HepG2 (cell line): ENCODE measurements at regions not wholly inside any gene's neighbourhood (a gene's known extent, or its start where the extent isn't known, plus 50 kb on each side); places are given as distances from the start of the nearest gene placed in this dataset.

ENCODE experiments used
- ATAC-seq: fragments of 200-7000 bp; cut with Tn5 transposase; 3 replicates; pipeline ENCODE4 v1.9.1; 2020; ENCODE audit warnings: mild to moderate bottlenecking, moderate library complexity
- BruUV-seq: library from RNA; stranded (reverse); fragments of 400-500 nt; replicated peaks from 2 replicates; lab custom pipeline; 2021; lab: Mats Ljungman, UMichigan
- CTCF ChIA-PET: fragments of 300-600 bp; formaldehyde crosslinking; extraction: SDS; loops from one replicate; lab custom pipeline; 2021; ENCODE audit warnings: low total read pairs, inconsistent platforms, low intra/inter-chr PET ratio; lab: Yijun Ruan, JAX
- POLR2A ChIA-PET: fragments of 350-600 bp; sonication (Branson Sonifier 250); formaldehyde crosslinking; loops from one replicate; lab custom pipeline; 2020; ENCODE audit warnings: antibody characterized with exemption, inconsistent platforms; lab: Yijun Ruan, JAX
- DNase-seq: peaks from one replicate; pipeline ENCODE4 v3.0.0-alpha.2; 2015; ENCODE audit warnings: low spot score
- FAIRE-seq: peaks from 3 replicates; lab custom pipeline; 2011; peaks lifted over from hg19 to GRCh38; lab: Jason Lieb, UNC
- H2AFZ ChIP-seq: one replicate; pipeline ENCODE4 v1.6.1; 2011; ENCODE audit warnings: low read length, inconsistent platforms
- H3K27ac ChIP-seq: fragments of 300-600 bp; 3 replicates; pipeline ENCODE4 v1.8.0; 2011; ENCODE audit warnings: mixed run types, mild to moderate bottlenecking, mixed read lengths, low read length, inconsistent platforms; ENCODE audit not compliant: insufficient read depth; ENCODE audit errors: extremely low read length
- H3K27me3 ChIP-seq, 2 experiments: fragments of 200-600 bp in 1 of 2; 2 replicates in 1 of 2; 3 replicates in 1 of 2; pipeline versions ENCODE4 v1.6.0 to v1.8.0; 2011; ENCODE audit warnings: low read length in 2 of 2, mild to moderate bottlenecking in 2 of 2, moderate library complexity in 2 of 2, inconsistent platforms in 1 of 2; ENCODE audit not compliant: insufficient read depth in 2 of 2, control insufficient read depth in 1 of 2
- H3K36me3 ChIP-seq, 2 experiments: fragments of 200-600 bp in 1 of 2; replicated peaks in 1 of 2; 2 replicates in 1 of 2; 3 replicates in 1 of 2; pipeline versions ENCODE4 v1.5.1 to v1.8.0; 2011; ENCODE audit warnings: low read length in 2 of 2, inconsistent platforms in 1 of 2; ENCODE audit not compliant: insufficient read depth in 2 of 2, control insufficient read depth in 1 of 2
- H3K4me1 ChIP-seq: 2 replicates; pipeline ENCODE4 v1.5.1; 2012; ENCODE audit warnings: low read length, inconsistent platforms; ENCODE audit not compliant: insufficient read depth
- H3K4me2 ChIP-seq: 2 replicates; pipeline ENCODE4 v1.6.0; 2011; ENCODE audit warnings: low read depth, low read length, inconsistent platforms
- H3K4me3 ChIP-seq, 3 experiments: fragments of 200-600 bp in 1 of 3; sonication (generic), shearing (Covaris generic) in 1 of 3; replicated peaks in 1 of 3; 2 replicates each; pipeline ENCODE4 v1.5.1; 2011 to 2016; ENCODE audit warnings: low read length in 3 of 3, inconsistent platforms in 2 of 3, low read depth in 2 of 3, mild to moderate bottlenecking in 2 of 3, control low read depth in 1 of 3, mixed read lengths in 1 of 3; ENCODE audit not compliant: insufficient read depth in 1 of 3
- H3K79me2 ChIP-seq: one replicate; pipeline ENCODE4 v1.6.1; 2011; ENCODE audit warnings: low read length, inconsistent platforms; ENCODE audit not compliant: insufficient read depth
- H3K9ac ChIP-seq: 2 replicates; pipeline ENCODE4 v1.6.0; 2011; ENCODE audit warnings: mild to moderate bottlenecking, low read depth, low read length, inconsistent platforms; ENCODE audit not compliant: insufficient read depth
- H3K9me3 ChIP-seq: 2 replicates; pipeline ENCODE4 v1.5.1; 2012; ENCODE audit warnings: mild to moderate bottlenecking, low read length
- H4K20me1 ChIP-seq: 2 replicates; pipeline ENCODE4 v1.6.0; 2011; ENCODE audit warnings: inconsistent platforms, mild to moderate bottlenecking, low read length, moderate library complexity; ENCODE audit not compliant: insufficient read depth
- IKZF4 ChIP-seq: sonication (generic); formaldehyde crosslinking; IDR thresholded peaks from 2 replicates; pipeline ENCODE4 v1.5.1; 2020; ENCODE audit warnings: borderline replicate concordance, mild to moderate bottlenecking, low read depth, missing genetic modification reagents; ENCODE audit errors: not compliant biosample characterization
- MAZ ChIP-seq, 2 experiments: sonication (generic) in 1 of 2; formaldehyde crosslinking in 1 of 2; IDR thresholded peaks; 2 replicates each; pipeline versions ENCODE4 v1.5.0 to v1.6.1; 2012 to 2020; ENCODE audit warnings: low read depth in 2 of 2, mild to moderate bottlenecking in 2 of 2, borderline replicate concordance in 1 of 2, improper control_type of control experiment in 1 of 2, low read length in 1 of 2, missing genetic modification reagents in 1 of 2, moderate library complexity in 1 of 2
- POLR2AphosphoS2 ChIP-seq: IDR thresholded peaks from 2 replicates; pipeline ENCODE4 v1.6.1; 2011; ENCODE audit warnings: low read depth, low read length, improper control_type of control experiment
- SMARCE1 ChIP-seq: fragments of 450-650 bp; IDR thresholded peaks from 2 replicates; pipeline ENCODE4 v1.6.1; 2017; ENCODE audit warnings: borderline replicate concordance
- SMC3 ChIP-seq: IDR thresholded peaks from 2 replicates; pipeline ENCODE4 v1.6.1; 2011; ENCODE audit warnings: low read length, improper control_type of control experiment
- TEAD3 ChIP-seq: optimal IDR thresholded peaks from 2 replicates; pipeline ENCODE3; 2016; ENCODE audit warnings: borderline replicate concordance
- ZFX ChIP-seq: sonication (generic); formaldehyde crosslinking; IDR thresholded peaks from 2 replicates; pipeline ENCODE4 v1.4.0; 2020; ENCODE audit warnings: mild to moderate bottlenecking, low read depth, missing genetic modification reagents, moderate library complexity
- ZNF766 ChIP-seq: sonication (generic); formaldehyde crosslinking; IDR thresholded peaks from 2 replicates; pipeline ENCODE4 v1.5.0; 2020; ENCODE audit warnings: missing genetic modification reagents, borderline replicate concordance
- ZNF780A ChIP-seq: sonication (generic); formaldehyde crosslinking; IDR thresholded peaks from 2 replicates; pipeline ENCODE4 v1.8.0; 2022; ENCODE audit warnings: mild to moderate bottlenecking, missing genetic modification reagents, moderate library complexity
- ZZZ3 ChIP-seq: sonication (generic); formaldehyde crosslinking; IDR thresholded peaks from 2 replicates; pipeline ENCODE4 v1.4.0; 2020; ENCODE audit warnings: missing genetic modification reagents, mild to moderate bottlenecking, borderline replicate concordance
- WGBS: methylation state at CpG from one replicate; pipeline ENCODE4 v1.1.6; 2017; ENCODE audit warnings: low lambda C conversion rate; 5-methylcytosine and 5-hydroxymethylcytosine counted together
- in situ Hi-C: cut with HindIII; loops from 2 replicates; pipeline ENCODE4 v1.10.0; 2017; ENCODE audit warnings: low pct_unique_long_range_greater_than_20kb; ENCODE audit not compliant: extremely low pct_ligation_motif_present
- intact Hi-C: fragments of 100-400 bp; cut with micrococcal nuclease; formaldehyde crosslinking; loops from one replicate; pipeline ENCODE4 v1.10.0; 2022; ENCODE audit not compliant: unreplicated experiment
- TF ChIP-seq, protein P1 (sequence below): sonication (generic); formaldehyde crosslinking; IDR thresholded peaks from 2 replicates; pipeline ENCODE4 v1.4.0; 2020; ENCODE audit warnings: missing genetic modification reagents, borderline replicate concordance
- TF ChIP-seq, protein P2 (sequence below): sonication (generic); formaldehyde crosslinking; IDR thresholded peaks from 2 replicates; pipeline ENCODE4 v1.8.0; 2022; ENCODE audit warnings: missing genetic modification reagents, mild to moderate bottlenecking, inconsistent platforms, borderline replicate concordance
- TF ChIP-seq, protein P3 (sequence below): sonication (generic); formaldehyde crosslinking; IDR thresholded peaks from 2 replicates; pipeline ENCODE4 v1.4.0; 2020; ENCODE audit warnings: mild to moderate bottlenecking, missing genetic modification reagents

DNA sequence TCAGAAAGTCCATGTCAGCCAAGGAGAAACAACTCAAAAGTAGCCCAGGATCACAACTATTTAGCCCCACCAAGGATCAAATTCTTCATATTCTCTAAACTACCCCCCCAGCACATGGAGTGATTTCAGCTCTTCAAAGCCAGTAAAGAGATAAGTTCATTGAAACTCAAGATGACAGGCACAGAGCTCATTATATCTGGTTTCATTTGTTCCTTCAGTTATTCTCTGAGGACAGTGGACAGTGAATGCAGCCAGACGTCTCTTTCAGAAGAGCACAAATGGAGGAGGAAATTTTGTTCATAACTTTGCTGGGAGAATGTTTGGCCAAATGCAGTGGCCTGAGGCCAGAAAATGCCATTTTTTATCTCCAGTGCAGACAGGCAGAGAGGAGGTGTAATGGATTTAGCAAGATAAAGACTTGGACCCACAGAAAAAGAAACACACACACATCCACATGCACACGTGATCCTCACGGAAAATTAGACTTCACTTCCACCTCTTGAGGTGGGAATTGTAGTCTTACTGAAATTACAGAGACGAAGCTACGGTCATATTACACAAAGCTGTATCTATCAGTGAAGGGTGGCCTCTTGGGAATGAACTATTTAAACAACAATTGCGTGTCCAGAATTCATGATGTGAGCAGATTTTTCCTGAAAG, 64.6 kb downstream of the HES1 start:
- ChIA-PET CTCF (no interaction called here), POLR2A (no interaction called here)
- no peak for FAIRE-seq
- Histone ChIP-seq H4K20me1 (no peaks in the 10 kb centered on the region), H3K27me3 (peaks cover 3 to 41% of the 10 kb centered on the region in 2 experiments; a peak in 4 of 5 replicates), H3K36me3 (no peaks in the 10 kb centered on the region), H2AFZ (no peak overlapping the region), H3K9me3 (no peaks in the 10 kb centered on the region), H3K9ac (no peak overlapping the region), H3K27ac (no peak overlapping the region), H3K4me3 (no peak overlapping the region), H3K4me1 (no peaks in the 10 kb centered on the region), H3K79me2 (no peaks in the 10 kb centered on the region), H3K4me2 (no peak overlapping the region)
- TF ChIP-seq SMARCE1 (no peak), POLR2AphosphoS2 (no peak), ZNF766 (CRISPR knock-in tag) (no peak), IKZF4 (CRISPR knock-in tag) (no peak), ZFX (CRISPR knock-in tag) (no peak), ZNF780A (CRISPR knock-in tag) (no peak), TEAD3 (CRISPR knock-in tag) (no peak), MAZ (IDR thresholded peaks at IDR 0.05; ENCODE audit: borderline replicate concordance, low read depth, low read length) (no peak), MAZ (CRISPR knock-in tag; IDR thresholded peaks at IDR 0.05; ENCODE audit: low read depth) (no peak), SMC3 (no peak), ZZZ3 (CRISPR knock-in tag) (no peak)
- TF ChIP-seq, protein P1, sequence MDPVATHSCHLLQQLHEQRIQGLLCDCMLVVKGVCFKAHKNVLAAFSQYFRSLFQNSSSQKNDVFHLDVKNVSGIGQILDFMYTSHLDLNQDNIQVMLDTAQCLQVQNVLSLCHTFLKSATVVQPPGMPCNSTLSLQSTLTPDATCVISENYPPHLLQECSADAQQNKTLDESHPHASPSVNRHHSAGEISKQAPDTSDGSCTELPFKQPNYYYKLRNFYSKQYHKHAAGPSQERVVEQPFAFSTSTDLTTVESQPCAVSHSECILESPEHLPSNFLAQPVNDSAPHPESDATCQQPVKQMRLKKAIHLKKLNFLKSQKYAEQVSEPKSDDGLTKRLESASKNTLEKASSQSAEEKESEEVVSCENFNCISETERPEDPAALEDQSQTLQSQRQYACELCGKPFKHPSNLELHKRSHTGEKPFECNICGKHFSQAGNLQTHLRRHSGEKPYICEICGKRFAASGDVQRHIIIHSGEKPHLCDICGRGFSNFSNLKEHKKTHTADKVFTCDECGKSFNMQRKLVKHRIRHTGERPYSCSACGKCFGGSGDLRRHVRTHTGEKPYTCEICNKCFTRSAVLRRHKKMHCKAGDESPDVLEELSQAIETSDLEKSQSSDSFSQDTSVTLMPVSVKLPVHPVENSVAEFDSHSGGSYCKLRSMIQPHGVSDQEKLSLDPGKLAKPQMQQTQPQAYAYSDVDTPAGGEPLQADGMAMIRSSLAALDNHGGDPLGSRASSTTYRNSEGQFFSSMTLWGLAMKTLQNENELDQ (CRISPR knock-in tag), result no peak
- TF ChIP-seq, protein P2, sequence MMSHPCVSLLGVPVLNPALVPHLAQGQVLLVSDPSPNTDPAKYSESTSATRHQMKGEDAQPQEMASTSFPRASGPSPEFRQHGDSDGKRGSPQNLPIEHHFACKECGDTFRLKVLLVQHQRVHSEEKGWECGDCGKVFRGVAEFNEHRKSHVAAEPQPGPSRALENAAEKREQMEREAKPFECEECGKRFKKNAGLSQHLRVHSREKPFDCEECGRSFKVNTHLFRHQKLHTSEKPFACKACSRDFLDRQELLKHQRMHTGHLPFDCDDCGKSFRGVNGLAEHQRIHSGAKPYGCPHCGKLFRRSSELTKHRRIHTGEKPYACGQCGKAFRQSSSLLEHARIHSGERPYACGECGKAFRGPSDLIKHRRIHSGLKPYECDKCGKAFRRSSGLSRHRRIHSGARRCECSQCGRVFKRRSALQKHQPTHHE (CRISPR knock-in tag), result no peak
- TF ChIP-seq, protein P3, sequence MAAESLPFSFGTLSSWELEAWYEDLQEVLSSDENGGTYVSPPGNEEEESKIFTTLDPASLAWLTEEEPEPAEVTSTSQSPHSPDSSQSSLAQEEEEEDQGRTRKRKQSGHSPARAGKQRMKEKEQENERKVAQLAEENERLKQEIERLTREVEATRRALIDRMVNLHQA, result no peak
- intact Hi-C loops (no loop called here), in situ Hi-C loops (no loop called here)
- DNase-seq, result no peak
- BruUV-seq, result no TSS peak
- no peak for ATAC-seq
- WGBS, result 23% methylated on average over 6 of the region's 6 CpGs
